Effector memory CD4-positive, alpha-beta T cell (primary cell): ENCODE measurements at regions not wholly inside any gene's neighbourhood (a gene's known extent, or its start where the extent isn't known, plus 50 kb on each side); places are given as distances from the start of the nearest gene placed in this dataset.

Experiments
- DNase-seq, 3 donors: peaks; one replicate each; pipeline ENCODE4 v3.0.0-alpha.2; 2020
- H3K27ac ChIP-seq: 2 replicates; pipeline ENCODE4 v1.7.0; 2013; ENCODE audit warnings: mild to moderate bottlenecking, low read length, moderate library complexity; ENCODE audit not compliant: insufficient read depth, poor library complexity, severe bottlenecking
- H3K27me3 ChIP-seq: replicated peaks from 2 replicates; pipeline ENCODE4 v1.7.0; 2013; ENCODE audit warnings: mild to moderate bottlenecking, low read length; ENCODE audit not compliant: insufficient read depth, control insufficient read depth, poor library complexity, severe bottlenecking
- H3K36me3 ChIP-seq: 2 replicates; pipeline ENCODE4 v1.7.0; 2013; ENCODE audit warnings: mild to moderate bottlenecking, low read length, moderate library complexity; ENCODE audit not compliant: control insufficient read depth, insufficient read depth
- H3K4me1 ChIP-seq: 2 replicates; pipeline ENCODE4 v1.7.0; 2013; ENCODE audit warnings: low read length, mild to moderate bottlenecking; ENCODE audit not compliant: control insufficient read depth, insufficient read depth, poor library complexity, severe bottlenecking
- H3K4me3 ChIP-seq: 2 replicates; pipeline ENCODE4 v1.7.0; 2013; ENCODE audit warnings: low read length, low read depth, mild to moderate bottlenecking; ENCODE audit not compliant: insufficient read depth, poor library complexity, severe bottlenecking
- H3K9me3 ChIP-seq: 2 replicates; pipeline ENCODE4 v1.7.0; 2013; ENCODE audit warnings: mild to moderate bottlenecking, low read length, moderate library complexity; ENCODE audit not compliant: control insufficient read depth

DNA sequence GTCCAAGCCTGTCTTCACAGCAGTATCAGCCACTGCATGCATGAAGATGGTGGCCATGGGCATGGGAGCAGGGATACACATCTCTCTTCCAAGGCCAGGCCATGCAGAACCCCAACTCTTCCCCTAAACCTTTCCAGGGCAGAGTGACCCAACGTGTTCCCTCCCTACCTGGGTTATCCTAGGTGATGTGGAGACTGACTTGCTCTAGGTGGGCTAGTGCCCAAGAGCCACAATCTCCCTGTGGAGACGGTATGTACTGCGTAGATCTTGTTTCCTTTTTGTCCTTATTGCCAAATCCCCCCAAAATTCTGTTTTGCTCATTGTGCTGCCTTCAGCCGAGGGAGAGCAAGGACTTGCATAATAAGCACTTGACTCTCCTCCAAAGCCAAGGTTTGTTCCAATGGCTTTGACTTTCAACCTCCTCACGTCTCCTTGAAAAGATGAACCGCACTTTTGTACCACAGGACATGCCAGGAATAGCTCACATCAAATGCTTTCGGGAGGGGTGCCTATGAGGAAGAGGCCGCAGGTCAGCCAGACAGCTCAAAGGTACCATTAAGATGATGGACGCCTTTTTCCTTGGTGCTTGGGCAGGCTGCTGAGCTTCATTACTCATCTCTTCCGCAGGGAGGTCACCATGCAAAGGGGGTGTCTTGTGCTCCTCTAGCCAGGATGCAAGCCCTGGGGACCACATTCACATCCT, 76.2 kb upstream of the GLI2 start:
- Histone ChIP-seq H3K27me3 (no peaks in the 10 kb centered on the region), H3K36me3 (no peaks in the 10 kb centered on the region), H3K27ac (no peak overlapping the region), H3K4me3 (no peak overlapping the region), H3K4me1 (no peaks in the 10 kb centered on the region), H3K9me3 (no peaks in the 10 kb centered on the region)
- no peak for DNase-seq

DNA sequence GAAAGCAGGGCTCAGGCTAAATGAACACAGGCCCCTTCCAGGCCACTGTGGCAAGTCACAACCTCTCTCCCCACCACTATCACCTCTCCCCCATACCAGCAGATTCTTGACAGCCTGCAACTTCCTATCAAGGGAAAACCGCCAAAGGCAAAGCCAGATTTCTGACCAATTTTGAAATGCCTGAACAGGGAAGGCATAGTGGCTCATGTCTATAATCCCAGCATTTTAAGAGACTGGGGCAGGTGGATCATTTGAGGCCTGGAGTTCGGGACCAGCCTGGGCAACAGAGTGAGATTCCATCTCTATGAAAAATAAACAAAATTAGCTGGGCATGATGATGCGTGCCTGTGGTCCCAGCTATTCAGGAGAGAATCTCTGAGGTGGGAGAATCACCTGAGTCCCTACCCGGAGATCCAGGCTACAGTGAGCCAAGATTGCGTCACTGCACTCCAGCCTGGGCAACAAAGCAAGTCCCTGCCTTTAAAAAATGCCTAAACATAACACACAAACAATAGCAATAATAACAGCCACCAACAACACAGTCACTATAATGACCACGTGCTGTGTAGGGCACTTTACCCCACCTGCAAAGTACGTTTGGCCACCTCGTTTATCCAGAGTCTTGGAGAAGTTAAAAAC, 75.5 kb upstream of the GLI2 start:
- Histone ChIP-seq H3K4me1 (no peaks in the 10 kb centered on the region), H3K36me3 (no peaks in the 10 kb centered on the region), H3K4me3 (no peak overlapping the region), H3K27ac (no peak overlapping the region), H3K9me3 (no peaks in the 10 kb centered on the region), H3K27me3 (no peaks in the 10 kb centered on the region)
- no peak for DNase-seq

GRCh38 chr2:120660771-120661459, 74.8 kb upstream of the GLI2 start:
- DNase-seq, result no peak
- Histone ChIP-seq H3K9me3 (no peaks in the 10 kb centered on the region), H3K4me3 (no peak overlapping the region), H3K27me3 (no peaks in the 10 kb centered on the region), H3K27ac (no peak overlapping the region), H3K4me1 (no peaks in the 10 kb centered on the region), H3K36me3 (no peaks in the 10 kb centered on the region)

- Histone ChIP-seq H3K9me3 (no peaks in the 10 kb centered on the region), H3K4me1 (no peaks in the 10 kb centered on the region), H3K36me3 (no peaks in the 10 kb centered on the region), H3K27ac (no peak overlapping the region), H3K4me3 (no peak overlapping the region), H3K27me3 (no peaks in the 10 kb centered on the region)
- DNase-seq, result no peak
Observed at GRCh38 chr2:120661551-120661950, 74.1 kb upstream of the GLI2 start.

DNA sequence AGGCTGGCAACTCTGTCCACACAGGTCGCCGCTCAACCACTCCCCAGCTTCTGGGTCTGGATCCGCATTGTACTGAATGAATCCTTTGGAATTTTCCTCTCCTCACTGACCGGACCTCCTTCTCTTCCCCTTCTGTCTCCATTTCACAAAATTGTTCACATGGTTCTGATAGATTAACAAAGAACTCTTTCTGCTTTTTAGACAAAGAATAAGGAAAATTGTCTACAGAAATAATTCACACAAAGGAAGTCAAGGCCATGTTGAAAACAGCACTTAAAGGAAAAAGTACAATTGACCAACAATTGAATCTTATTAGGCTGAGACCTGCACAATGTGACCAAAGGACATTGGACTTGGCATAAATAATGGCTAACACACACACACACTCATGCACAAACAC, 73.6 kb upstream of the GLI2 start:
- no peaks in the 10 kb centered on the region for H3K9me3 ChIP-seq
- no peak overlapping the region for H3K27ac ChIP-seq
- no peaks in the 10 kb centered on the region for H3K4me1 ChIP-seq
- H3K36me3 ChIP-seq, result no peaks in the 10 kb centered on the region
- no peaks in the 10 kb centered on the region for H3K27me3 ChIP-seq
- H3K4me3 ChIP-seq, result no peak overlapping the region
- no peak for DNase-seq

GRCh38 chr2:120662746-120663145, 72.9 kb upstream of the GLI2 start:
- H3K36me3 ChIP-seq, result no peaks in the 10 kb centered on the region
- no peak overlapping the region for H3K4me3 ChIP-seq
- no peaks in the 10 kb centered on the region for H3K27me3 ChIP-seq
- no peak for DNase-seq
- H3K27ac ChIP-seq, result no peak overlapping the region
- no peaks in the 10 kb centered on the region for H3K4me1 ChIP-seq
- no peaks in the 10 kb centered on the region for H3K9me3 ChIP-seq

- H3K27me3 ChIP-seq, result no peaks in the 10 kb centered on the region
- H3K9me3 ChIP-seq, result no peaks in the 10 kb centered on the region
- H3K4me3 ChIP-seq, result no peak overlapping the region
- DNase-seq, result no peak
- no peaks in the 10 kb centered on the region for H3K36me3 ChIP-seq
- H3K27ac ChIP-seq, result no peak overlapping the region
- H3K4me1 ChIP-seq, result no peaks in the 10 kb centered on the region
Observed at GRCh38 chr2:120666433-120666832, 69.2 kb upstream of the GLI2 start.

GRCh38 chr2:120667981-120668380, 67.7 kb upstream of the GLI2 start:
- no peaks in the 10 kb centered on the region for H3K27me3 ChIP-seq
- H3K9me3 ChIP-seq, result no peaks in the 10 kb centered on the region
- DNase-seq, result no peak
- no peak overlapping the region for H3K27ac ChIP-seq
- no peaks in the 10 kb centered on the region for H3K36me3 ChIP-seq
- H3K4me1 ChIP-seq, result no peaks in the 10 kb centered on the region
- no peak overlapping the region for H3K4me3 ChIP-seq

- DNase-seq, result no peak
- no peak overlapping the region for H3K27ac ChIP-seq
- H3K36me3 ChIP-seq, result no peaks in the 10 kb centered on the region
- no peak overlapping the region for H3K4me3 ChIP-seq
- H3K27me3 ChIP-seq, result no peaks in the 10 kb centered on the region
- H3K4me1 ChIP-seq, result no peaks in the 10 kb centered on the region
- H3K9me3 ChIP-seq, result no peaks in the 10 kb centered on the region
Observed at GRCh38 chr2:120669121-120669952, 66.3 kb upstream of the GLI2 start.
